GM21447 (cell line): ENCODE measurements at regions not wholly inside any gene's neighbourhood (a gene's known extent, or its start where the extent isn't known, plus 50 kb on each side); places are given as distances from the start of the nearest gene placed in this dataset.

Experiments used
- ATAC-seq: cut with Tn5 transposase; IDR thresholded peaks from one replicate; pipeline ENCODE4 v1.9.1; 2021; ENCODE audit not compliant: unreplicated experiment

DNA sequence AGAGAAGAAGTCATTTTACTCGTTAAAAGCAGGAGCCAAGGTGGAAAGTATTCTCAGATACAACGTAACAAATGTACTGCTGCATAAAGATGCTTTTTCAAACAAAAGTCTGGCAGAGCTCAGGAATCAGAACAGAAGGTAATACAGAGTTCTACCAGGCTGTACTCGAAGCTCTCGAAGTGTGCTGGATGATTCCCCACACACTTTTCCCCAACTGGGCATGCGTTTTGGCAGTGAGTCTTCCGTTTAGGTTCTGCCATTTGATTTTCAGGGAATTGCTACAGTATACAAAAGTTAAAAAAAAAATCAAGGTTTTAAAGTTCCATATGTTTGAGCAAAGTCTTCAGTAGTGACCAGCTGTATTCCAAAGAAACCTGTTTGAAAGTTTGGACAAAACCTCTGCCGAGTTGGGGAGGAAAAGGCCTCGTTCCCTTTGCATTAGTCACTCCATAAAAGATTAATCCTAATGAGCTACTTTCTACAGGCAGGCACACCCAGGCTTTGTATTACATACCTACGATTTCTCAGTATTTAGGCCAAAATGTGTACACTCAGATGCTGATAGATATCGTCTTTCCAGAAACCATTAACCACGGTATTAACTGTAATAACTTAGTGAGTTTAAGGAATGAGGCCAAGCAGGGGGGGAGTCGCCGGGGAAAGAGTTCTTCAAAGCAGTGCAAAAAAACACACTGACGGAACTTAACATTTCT, 477.1 kb downstream of the LMO4 start:
- no peak for ATAC-seq

DNA sequence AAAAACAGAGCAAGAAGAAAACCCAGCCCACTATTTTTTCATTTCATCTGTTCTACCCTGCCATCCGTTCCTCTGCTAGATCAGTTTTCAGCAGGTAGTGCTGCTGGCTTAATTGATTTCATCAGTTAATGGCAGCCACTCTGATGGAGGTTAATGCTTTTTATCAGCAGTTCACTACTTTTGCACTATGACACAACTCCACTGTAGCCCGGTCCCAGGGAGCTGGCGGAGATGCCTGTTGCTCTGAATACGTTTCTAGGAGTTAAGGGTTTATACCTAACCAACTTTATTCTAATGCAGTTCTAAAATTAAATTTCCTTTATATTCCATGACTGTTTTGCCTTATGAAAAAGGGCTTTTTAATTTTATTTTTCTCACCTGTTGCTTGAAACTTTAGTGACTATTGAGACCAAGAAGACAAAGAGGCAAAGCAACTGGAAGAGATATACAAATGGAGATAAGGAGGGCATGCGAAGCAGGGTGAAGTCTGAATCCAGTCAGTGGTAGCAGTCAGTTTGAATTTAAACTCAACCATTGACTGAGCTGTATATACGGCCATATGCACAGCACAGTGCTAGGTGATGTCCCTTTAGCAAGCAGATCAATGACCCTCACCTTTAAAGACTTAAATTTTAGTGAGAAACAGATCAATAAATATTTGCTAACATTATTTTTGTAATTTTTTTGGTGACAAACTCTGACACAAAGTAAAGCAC, 477.9 kb downstream of the LMO4 start:
- ATAC-seq: no peak

DNA sequence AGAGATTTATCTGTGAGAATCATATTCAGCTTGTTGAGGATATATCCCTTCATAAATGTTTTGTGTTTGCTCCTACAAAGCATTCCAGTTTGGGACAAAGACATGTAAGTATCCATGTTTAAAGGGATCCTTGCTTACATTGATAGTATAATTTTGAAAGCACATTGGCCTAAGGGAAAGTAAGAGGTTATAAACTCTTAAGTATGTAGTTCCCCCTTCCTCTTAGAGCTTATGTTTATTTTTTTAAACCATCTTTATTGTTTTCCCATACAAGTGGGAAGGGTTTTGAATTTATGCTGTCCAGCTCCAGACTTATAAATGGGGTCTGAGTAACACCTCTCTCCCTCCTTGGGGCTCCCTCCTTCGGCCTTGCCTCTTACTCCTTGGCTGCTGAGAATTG, 481.5 kb downstream of the LMO4 start:
- no peak for ATAC-seq

DNA sequence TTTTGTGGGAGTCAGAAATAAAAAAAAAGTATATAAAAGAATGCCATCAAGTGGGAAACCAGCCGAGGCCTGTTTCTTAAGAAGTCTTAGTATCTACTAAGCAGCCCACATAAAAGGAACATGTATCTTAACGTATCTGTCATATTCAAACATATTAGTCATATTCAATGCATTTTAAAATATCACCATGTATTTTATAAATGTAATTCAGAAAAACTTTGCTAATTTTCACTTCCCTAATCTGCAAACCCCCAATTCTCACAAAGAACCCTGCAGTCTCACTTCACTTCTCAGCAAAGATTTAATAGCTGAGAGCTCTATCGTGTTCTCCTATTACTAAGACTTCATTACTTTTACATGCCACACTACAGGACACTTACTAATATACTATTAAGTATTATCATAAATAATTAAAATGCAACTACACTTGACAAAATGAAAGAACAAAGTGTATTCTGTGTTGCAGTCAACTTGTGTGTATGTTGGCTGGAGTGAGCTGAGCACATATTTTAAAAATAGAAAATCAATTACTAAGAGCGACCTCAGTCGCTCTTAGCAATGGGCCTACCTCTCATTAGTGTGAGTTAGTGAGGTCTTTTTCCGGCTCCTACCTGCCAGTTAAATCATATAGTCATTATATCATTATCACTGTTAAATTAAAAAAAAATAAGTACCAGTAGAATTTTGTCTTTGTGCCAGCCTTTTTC, 484.3 kb downstream of the LMO4 start:
- ATAC-seq: no peak

DNA sequence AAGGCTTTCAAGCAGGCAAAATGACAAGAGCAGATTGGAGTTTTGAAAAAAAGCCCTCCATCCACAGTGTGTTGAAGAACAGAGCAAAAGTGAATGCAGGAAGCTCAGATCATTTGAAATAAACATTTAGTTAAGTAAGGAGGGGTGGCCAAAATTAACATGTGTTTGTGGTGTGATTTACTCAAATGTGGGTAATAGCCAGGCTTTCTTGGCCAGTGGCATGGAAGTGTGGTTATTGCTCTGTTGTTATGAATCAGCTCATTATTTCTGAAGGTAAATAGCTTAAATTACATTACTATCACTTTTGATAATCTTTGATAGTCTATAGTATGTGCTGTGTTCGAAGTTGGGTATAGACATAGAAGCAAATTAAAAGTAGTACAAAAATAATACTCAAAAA, 485.9 kb downstream of the LMO4 start:
- no peak for ATAC-seq

DNA sequence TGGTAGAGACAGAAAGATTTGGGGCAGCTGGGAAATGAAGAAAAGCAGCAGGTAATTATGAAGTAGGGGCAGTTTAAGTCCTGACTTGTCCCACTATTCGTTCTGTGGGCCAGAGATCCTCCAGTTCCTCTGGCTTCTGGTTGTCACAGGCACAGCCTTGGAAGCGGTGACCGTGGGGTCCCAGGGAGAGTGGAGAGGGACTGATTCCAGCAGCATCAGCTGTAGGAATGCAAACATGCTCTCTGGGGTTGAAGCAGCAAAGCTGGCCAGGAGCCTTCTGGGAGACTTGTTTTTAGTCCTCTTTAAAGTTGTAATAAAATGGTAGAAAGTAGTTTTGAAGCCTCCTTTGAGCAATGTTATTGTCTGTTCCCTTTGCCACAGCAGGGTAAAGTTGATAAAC, 488.0 kb downstream of the LMO4 start:
- ATAC-seq: no peak

DNA sequence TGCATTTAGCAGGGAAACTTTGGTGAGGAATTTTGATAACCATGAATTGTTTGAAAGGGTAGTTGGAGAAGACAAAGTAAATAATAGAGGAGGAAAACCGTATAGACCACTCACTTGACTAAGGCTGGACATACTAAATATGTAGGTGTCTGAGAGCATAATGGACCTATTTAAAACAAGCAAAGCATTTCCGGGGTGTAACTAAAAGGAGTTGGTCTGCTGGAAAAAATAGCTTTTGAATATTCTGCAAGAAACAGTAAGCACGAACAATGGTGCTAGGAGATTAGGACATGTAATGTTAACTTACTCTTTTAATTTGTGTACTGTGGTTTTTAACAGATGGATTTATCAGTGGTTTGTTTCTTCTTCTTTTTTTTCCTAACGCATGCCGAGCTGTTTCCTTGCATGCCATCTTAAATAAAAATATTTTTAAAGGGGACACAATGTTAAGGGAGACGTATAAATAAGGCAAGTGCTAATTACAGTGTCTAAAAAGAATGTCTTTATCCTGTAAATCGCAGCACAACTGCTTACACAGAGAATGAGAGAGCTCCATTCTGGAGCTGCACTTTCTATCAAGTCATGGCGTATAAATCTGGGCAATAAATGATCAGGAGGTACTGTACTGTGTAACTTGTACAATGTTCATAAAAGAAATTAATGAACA, 492.1 kb downstream of the LMO4 start:
- no peak for ATAC-seq

DNA sequence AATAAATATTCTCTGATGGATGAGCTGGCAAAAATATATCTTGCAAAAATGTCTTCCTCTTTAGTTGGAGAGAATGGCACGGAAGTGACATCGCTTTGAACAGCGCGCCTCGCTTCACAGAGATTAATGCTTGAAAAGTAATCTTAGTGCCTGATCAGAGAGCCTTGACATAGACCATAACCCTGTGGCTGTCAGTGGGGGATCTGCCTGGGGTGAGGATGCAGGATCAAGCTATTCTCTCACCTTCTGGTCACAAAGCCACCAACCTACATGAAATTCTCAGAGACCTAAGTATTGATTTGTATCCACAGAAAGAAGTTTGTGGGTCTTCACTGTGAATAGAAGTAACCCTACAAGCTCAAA, 492.6 kb downstream of the LMO4 start:
- ATAC-seq: no peak

DNA sequence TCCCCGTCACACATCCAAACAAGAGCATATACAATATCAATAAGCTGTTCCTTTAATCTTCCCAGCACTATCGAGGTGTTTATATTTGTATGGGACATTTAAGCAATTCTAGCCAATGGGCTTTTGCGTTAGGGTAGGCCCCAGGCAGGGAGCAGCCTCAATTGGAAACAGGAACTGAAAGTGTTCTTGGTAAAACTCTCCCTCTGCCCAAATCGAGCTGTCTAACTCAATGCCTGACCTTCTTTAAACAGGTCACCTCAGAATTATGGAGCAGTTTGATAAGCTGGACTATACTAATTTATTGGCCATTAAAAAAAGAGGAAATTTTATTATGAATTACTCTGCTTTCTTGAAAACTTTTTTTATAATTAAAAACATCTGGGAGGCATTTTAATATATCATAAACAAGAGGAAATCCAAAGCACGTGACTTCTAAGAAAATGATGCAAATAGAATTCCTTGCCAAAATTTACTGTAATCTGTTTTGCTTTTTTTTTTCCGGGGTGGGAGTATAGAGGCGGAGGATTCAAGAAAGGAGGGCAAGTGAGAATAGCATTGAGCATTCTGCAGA, 498.1 kb downstream of the LMO4 start:
- peak; percentile 89 for ATAC-seq

DNA sequence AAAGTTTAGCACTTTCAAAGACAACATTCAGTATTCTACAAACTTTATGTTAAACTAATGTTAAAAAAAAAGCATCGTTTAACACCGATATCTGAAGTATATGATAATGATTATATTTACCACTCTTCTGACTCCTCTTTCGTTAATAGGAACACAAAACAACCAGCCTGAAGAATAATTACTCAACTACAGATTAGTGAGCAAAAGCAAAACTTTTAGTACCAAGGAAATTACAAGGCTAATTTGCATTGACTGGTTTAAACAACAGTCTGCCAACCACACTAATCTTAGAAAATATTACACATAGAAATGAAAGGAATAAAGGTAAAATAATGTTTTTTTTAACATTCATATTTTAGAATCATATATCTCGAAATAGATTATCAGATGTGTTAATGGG, 500.7 kb downstream of the LMO4 start:
- peak; percentile 52 for ATAC-seq

DNA sequence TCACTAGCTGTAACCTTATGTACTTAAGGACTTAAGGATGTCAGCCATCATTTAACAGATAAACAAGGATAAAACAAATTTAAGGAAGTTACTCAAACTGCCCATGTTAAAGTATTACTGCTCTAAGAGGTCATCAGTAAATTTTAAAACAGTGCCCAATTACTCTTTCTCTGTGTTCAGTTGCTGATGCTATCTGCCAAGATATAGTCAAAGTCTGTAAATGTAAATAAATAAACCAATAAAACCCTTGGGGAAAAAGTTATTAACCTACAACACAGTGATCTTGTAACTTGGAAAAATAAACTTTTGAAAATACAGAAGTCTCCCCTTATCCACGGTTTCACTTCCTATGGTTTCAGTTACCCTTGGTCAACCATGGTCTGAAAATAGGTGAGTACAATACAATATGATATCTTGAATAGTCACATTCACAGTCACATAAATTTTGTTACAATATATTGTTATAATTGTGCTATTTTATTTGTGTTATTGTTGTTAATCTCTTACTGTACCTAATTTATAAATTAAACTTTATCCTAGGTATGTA, 501.8 kb downstream of the LMO4 start:
- no peak for ATAC-seq

DNA sequence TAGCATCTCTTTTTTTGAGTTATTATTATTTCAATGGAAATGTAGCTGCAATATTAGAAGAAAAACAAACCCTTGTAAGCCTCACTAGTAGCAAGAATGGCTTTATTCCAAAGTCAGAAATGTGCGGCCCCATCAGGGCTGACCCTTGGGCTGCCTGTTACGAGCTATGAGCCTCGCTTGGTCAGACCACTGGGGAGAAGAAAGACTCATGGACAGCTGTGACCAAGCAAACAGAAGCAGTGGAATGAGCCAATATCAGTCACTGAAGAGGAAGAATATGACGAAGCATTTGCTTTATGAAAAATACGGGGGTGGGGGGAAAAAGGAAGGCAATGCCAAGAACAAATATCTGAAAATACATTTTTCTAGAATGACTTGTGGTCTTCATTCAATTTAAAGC, 504.5 kb downstream of the LMO4 start:
- ATAC-seq: no peak

DNA sequence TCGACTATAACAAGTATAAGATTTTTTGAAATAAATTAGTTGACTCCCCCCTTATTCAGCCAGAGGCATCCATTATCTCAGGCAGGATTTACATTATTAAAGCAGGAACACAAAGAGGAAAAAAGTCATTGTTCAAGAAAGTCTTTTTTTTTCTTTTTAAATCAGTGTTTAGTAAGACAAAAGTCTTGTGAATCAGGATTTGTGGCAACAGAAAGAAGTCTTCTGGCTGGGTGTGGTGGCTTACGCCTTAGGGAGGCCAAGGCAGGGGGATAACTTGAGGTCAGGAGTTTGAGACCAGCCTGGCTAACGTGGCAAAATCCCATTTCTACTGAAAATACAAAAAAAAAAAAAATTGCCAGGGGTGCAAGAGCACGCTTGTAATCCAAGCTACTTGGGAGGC, 505.5 kb downstream of the LMO4 start:
- ATAC-seq: no peak

DNA sequence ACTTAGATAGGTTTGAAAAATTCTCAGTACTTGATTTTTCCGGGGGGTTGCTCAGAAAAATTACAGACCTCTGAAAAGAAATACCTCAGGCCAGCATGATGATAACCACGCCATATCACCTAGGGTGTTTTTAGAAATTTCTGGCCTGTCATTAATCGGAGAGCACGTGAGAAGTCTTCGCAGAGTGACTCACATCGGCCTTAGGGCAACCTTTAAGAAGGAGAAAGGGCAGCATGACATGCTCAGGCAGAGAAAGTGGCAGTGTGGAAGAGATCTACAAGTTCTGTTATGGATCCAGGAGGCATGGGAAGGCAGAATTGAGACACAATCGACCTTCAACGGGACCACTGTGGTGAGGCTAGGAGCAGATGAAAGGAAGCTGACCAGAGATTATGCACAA, 506.3 kb downstream of the LMO4 start:
- no peak for ATAC-seq

DNA sequence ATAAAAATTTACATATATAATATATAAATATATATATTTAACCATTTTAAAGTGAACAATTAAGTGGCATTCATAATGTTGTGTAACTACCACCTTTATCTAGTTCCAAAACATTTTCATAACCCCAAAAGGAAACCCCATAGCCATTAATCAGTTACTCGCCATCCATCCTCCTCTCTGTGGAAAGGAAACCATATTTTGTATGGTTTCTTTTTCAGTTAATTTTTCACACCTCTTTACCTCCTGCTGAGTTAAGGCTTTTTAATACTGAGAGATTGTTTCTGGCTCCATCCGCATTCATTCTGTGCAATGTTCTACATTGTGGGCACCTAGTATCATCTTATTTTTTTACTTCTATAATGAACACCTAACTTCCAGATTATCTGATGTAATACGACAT, 512.1 kb downstream of the LMO4 start:
- peak; percentile 98 for ATAC-seq

DNA sequence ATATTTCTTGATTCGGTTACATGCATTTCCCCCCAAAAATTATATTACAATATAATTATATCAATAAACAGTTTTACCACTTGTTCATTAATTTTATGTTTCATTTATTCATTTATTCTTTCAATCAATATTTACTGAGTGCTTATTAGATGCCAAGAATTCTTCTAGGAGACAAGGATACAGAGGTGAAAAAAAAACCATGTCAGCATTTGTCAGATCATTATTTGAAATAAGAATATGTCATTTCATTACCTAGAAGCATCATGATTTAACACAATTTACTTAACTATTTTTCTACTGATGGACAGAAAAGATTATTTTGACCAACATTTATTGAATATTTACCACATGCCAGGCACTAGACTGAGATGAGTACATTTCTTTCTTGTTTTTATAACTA, 512.7 kb downstream of the LMO4 start:
- ATAC-seq: no peak

DNA sequence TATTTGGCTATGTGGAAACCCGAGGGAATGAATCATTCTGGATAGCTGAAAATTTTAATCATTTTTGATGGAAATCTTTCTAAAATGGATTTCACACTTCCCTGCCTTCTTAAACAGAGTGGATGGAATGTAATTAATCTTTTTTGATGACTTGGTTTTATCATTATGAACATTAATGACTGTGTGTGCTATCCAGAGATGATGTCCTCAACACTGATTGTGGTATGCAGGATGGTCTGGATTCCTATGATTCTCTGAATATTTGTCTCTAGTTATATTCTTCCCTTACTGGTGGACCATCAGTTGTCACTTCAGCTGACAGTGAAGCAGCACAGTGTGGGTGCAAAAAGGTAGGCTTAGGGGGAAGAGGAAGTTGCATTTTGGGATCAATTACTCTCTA, 513.5 kb downstream of the LMO4 start:
- ATAC-seq: no peak

DNA sequence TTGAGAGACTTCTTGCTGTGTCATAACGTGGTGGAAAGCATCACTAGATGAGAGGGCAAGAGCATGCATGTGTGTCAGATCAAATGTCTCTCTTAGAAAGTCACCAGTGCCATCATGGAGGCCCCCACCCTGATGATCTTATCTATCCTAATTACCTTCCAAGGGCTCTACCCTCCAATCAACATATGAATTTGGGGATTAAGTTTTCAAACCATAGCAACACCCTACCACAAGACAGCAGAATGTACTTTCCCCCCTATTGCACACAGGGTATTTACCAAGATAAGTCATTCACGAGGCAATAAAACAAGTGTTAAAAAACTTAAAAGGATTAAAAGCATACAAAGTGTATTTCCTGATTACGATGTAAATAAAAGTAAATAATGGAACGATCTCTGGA, 515.6 kb downstream of the LMO4 start:
- no peak for ATAC-seq

DNA sequence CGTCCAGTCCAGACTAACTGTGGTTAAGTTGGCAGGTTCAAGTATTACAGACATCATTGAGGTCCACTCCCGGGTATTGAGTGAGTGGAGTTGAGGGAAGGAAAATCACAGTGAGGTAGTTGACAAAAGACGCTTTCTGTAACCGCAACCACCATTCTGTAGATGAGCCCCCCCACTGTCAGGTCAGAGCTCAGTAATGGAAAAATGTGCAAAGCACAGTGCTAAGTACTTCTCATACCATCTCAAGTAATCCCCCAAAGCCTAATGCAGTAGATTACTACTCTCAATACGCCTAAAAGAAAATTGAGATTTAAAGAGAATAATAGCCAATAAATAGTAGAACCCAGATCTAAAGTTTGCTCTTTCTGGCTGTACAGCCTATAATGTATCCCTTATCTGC, 522.8 kb downstream of the LMO4 start:
- ATAC-seq: no peak

DNA sequence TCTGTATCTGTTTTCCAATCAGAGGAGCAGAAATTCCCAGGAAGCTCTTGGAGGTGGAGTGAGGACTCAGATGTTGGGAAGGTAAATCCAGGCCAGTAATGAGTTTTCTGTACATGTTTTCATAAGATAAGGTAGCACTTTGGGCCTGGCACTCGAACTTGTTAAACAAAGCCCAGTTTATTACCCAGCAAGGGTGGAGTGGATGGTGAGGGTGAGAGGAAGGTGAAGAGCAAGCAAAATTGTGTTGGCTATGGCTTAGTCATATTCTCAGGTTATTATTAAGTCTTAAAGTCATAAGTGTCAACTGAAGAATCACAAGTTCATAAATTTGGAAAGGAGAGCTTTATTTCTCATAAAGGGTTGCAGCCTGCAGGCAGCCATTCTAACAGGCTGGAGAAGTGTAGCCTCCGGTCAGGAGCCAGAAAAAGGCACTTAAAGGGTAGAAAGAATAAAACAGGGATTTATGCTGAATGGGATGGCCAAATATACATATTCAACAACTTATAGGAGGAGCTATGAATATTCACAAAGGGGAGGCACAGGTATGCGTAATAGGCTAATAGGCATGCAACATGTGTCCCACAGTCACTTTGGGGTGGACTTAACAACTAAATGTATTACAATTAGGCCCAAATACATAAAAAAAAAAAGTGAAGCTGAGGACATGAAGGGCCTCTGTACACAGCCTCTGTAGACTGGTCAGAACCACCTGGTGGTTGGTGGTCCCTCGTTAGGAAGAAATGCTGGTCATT, 523.9 kb downstream of the LMO4 start:
- ATAC-seq: no peak
